ENCODE measurements at regions not wholly inside any gene's neighbourhood (a gene's known extent, or its start where the extent isn't known, plus 50 kb on each side); places are given as distances from the start of the nearest gene placed in this dataset.

DNA sequence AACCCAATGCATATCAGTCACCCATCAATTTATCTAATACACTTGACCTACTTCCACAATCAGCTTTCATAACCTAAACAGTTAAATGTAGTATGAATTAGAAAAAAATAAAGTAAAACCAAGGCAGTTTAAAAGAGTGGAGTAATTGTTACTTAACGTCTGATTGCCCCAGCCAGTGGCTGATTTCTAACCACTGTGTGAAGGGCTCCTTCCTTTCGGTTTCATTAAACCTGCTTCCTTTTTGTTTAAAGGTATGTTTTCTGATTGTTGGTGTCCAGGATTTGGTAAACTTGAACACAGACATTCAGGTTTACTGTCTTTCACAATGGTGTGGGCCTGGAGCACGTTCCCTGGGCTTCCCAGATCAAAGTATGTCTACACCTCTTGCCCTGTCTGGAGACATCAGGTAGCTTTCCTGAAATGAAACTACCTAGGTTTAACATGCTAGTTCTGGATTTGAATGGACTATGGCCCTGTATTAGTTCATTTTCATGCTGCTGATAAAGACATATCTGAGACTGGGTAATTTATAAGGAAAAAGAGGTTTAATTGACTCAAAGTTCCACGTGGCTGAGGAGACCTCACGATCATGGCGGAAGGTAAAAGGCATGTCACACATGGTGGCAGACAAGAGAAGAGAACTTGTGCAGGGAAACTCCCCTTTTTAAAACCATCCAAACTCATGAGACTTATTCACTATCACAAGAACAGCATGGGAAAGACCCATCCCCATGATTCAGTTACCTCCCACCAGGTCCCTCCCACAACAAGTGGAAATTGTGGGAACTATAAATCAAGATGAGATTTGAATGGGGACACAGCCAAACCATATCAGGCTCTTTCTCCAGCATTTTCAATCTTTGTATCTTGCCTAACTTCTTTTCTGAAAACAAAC is 605.2 kb upstream of the ID2 start:
- DNase-seq: no peak

DNA sequence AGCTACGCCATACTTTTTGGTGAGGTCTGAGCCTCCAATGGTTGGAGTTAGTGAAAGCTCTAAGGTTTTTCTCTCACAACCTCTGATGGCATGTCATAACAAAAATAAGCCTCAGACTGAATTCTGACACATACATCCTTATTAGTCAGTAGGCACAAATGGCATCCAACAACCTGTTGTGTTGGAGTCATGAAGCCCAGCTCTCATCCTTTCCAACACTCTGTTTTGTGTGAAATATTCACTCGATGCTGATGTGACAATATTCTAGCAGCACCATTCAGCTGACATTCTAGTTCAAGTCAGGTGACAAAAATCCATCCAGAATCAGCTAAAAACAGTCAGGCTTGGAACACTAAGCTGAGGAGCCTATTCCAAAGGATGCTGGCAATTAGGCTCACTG is 603.2 kb upstream of the ID2 start:
- DNase-seq: no peak

DNA sequence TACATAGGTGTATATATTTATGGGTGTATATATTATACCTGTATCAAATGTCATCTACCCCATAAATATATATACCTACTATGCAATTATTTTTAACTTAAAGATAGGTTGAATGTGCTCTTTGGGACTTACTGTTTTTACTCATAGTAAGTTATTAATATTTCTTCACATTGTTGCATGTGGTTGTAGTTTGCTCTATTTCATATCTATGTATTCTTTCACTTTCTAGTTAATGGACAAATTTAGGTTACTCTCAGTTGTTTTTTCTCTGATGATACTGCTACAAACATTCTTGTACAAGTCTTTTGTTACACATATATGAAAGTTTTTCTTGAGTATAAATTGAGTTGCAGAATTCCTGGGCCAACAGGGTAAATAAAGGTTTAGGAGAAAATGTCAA is 601.8 kb upstream of the ID2 start:
- no peak for DNase-seq

DNA sequence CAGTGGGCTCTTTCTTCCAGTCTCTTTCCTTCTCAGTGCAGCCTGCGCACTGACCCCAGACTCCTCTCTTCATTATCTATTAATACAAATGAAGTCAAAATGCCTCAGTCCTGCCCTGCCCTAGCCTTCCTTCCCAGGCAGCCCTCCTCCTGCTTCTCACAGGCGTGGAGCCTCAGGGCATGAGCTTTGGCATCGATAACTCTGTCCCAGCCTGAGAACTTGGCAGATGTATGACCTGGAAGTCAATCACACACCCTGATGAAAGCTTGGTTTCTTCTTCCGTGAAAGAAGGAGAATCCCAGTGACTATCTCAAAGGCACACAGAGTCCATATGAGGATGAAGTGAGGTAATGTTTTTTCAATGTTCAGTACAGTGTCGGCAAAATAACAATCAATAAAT is 600.7 kb upstream of the ID2 start:
- no peak for DNase-seq

DNA sequence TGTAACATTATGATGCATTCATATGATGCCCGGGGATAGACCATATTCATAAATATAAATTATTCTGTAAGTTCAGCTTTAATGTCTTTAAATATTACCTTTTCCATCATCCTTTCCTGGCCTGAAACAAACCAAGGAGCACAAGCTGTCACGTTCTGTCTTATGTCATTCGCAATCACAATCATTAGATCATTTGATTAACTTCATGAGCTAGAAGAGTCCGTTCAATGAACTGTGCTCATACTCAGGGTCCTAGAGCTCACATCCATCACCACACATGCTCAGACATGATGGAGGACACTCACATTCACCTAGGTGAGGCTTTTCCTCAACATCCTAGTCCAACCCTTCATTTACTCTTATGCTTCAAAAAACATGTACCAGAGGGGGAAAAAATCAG is 599.0 kb upstream of the ID2 start:
- DNase-seq: no peak

DNA sequence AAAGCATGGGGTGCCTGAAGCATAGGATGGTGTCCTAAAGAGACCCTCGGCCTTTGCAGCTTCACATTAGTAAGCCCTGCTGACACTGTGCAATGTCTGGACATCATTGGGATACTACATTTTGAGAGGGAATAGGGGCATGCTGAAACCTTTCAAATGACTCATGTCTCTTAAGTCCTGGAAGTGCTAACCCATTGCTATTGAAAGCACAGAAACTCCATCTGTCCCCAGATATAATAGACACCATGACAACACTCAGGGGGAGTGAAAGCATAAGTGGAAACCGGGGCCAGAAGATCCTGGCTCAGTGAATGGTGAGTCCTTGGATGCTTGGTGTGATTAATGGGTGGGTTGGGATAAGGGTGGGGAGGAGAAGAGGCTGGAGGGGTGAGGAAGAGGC is 595.5 kb upstream of the ID2 start:
- no peak for DNase-seq

DNA sequence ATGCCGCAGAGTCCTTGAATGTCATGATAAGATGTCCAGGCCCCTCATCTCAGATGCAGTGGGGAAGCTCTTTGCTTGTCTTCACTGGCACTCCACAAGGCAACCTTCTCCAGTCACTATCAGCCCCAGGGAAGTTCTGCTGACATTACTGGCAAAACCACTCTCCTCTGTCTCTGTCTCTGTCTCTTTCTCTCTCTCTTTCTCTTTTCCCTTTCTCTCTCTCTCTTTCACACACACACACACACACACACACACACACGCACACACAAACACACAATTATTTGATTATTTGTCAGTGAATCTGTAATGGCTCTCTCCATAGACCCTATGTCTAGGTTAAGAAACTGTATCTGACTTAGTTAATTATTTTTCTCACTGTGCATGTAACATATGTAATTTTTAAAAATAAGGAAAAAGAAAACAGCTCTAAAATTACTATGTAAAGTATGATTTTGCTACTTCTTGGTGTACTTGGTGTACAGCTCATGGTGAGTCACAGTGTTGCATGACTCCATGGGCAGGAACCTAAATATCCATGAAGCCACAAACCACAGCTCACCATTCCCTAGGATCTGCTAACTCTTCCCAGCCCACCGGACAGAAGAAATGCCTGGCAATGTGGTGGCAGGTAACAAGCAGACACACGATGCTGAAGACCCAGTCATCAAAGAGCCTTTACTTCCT is 594.9 kb upstream of the ID2 start:
- no peak for DNase-seq

DNA sequence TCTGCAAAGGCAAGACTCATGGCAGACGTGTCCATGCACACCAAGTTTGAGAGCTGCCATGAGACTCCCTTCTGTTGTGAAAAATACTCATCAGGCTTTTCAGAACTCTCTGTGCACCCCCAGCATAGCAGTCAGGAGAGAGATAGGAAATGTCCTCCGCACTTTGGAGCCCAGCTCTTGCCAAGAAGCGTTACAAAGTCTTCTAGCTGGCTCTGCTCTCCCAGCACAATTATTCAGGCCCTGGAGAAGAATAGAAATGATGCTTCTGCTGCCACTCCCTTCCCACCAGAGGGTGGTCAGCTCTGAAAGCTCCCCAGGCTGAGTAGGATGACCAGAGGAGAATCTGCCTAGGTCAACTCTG is 594.4 kb upstream of the ID2 start:
- no peak for DNase-seq

DNA sequence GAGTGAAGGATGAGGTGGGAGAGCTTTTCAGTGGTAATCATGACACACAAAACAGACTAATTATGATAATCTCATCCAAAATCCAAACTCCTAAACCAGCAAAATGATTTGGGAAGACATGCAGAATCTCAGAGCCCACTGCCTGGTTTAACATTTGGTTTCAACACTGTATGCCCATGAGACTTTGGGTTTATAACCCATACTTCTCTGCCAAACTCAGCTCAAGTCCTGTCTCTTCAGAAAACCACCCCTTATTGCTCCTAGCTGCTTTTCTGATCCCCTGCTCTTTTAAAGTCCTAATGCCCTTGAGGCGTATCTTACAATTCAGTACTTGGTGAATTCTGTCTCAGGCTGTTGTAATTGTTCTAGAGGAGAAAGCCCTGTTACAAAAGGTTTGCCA is 593.0 kb upstream of the ID2 start:
- no peak for DNase-seq

DNA sequence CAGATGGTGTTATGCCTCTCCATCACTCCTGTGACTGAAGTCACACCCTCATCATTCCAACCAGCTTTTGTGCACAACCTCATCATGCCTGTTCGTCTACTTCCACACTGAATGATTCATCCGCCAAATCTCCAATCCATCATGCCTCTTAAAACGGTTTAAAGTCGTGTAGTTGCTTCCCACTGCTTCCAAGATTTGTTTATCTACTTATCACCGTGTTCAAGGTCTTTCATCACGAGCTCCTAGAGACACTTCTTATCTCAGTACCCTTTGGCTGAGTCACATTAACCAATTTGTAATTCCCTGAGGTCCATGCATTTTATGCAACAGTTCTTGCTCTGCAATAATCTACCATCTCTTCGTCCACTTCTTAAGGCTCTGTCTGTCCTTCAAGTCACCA is 592.3 kb upstream of the ID2 start:
- no peak for DNase-seq

DNA sequence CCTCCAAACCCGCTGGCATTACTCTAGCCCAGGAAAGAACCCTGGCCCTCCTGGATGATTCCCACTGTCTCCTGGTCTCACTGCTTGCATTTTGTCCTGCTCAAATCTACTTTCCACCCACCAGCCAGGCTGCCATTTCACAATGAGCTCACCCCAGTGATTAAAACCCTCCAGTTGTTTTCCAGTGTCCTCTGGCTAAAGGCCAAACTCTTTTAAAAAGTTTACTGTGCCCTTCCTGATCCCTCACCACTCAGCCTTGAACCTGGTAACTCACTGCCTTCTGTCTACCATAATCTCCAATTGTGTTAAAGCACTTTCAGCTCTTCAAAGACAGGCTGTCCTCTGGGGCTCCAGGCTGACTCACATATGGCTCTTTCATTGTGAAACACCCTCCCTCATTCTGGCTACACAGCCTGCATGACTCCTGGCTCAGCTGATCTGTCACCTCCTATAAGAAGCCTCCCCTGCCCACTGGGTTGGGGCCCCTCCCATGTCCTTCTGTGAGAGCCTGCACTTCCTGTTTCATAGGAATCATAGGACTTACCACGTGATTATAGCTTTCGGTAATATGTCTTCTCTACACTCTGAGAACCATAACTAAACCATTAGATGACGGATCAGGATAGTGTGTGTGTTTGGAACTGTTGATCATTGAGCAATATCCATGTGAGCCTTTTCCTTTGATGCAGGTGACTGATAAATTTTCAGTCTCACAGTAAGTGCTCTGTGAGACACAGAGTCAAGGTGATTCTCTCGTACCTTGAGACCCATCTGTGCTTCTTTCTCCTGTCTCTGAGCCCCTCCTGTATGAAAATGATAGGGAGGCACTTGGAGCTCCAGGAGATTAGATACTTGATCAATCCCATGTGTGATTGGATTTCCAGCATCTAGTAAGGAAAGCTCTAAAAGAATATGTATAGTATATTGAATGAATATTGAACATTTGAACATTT is 590.8 kb upstream of the ID2 start:
- DNase-seq: peak; percentile 86

DNA sequence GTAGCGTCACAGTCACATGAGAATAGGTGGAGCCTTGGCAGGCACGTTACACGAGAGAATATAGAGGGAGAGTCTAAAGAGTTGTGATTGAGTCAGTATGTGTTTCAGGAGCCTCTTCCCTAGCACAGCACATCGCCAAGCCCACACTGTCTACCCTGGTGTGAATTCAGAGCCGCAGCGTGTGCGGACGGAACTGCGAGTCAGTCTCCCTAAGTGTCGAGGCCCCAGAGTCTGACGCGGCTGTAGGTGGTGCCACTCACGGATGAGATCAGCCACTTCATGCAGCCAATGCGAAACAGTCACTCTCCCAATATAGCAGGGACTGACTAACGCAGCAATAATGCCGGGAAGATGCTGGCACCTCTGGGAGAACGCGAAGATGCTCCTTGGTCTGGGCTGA is 587.3 kb upstream of the ID2 start:
- no peak for DNase-seq

DNA sequence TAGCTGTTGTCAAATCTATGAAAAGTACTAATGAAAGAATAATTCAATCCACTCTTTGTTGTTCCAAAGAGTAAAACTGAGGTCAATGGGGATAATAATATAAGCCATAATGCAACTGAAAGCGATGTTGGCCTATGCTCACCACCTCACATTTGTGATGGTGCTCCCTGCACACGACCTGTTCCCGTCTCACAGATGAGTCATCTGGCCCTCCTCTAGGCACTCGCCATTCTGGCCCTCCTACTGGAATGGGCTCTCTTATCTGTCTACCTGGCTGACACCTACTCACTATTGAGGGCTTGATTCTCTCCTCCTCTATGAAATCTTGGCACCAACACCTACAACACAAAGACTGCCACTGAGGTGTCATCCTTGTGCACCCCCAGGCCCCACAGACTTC is 585.9 kb upstream of the ID2 start:
- no peak for DNase-seq

DNA sequence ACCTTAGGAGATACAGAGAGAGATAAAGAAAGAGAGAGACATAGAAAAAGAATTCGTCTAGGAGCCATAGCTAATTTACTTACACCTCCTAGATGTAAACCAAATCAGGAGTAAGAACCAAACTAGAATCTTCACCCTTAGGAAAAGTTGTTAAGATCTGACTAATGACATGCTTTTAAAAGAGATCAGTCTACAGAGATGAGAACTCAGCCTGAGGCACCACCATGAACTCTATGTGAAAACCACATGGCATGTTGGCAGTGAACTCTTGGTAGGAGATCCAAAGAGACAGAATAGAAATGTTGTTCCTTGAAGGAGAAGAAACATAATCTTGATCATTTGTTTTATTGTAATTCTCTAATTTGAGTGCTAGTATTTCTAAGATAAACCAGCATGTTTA is 585.4 kb upstream of the ID2 start:
- DNase-seq: no peak

DNA sequence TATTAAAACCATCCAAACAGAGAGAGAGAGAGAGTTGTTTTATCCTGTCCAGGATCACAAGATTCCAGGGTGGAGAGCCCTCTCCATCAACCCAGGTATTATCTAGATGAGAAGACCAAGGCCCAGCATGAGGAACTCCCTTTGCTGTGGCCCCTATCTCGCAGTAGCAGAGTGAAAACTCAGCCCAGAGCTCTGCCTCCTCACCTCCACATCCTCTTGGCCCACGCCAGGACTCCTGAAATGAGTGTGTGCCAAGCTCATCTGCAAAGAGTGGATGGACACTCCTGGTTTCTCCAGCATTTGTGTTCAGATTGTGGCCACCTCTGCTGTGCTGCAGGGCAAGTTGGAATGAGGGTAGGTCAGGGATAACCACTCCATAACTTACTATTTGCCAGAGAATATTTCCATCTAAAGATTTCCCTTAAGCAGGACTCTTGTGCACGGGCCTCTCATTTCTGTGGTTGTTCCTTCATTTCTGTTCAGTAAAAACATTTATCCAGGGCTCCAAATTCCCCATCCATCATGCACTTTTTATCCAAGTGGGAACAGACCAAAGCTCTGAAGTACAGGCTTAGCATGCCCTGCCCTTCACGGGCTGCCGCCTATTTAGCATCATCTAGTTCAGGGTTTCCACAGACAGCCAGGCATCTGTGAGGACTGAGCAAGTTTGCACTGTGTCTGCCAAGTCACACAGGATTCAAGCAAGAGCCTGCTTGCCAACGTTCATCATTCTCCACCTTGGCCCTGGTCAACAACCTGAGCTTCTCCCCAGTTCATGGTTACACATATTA is 583.2 kb upstream of the ID2 start:
- DNase-seq: no peak

DNA sequence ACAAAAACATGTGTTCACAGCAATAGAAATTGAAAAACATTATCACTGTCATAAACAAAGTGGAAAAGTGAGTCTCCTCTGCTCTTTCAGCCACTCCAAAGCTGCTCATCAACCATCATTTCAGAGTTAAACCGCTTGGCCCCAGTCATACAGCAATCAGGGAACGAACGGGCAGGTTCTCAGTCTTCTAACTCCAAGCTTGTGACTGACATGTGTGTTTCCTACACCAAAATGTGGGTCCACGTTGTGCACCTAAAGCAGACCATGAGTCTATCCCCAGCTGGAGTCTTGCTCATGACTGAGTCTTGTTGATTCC is 582.6 kb upstream of the ID2 start:
- DNase-seq: no peak

DNA sequence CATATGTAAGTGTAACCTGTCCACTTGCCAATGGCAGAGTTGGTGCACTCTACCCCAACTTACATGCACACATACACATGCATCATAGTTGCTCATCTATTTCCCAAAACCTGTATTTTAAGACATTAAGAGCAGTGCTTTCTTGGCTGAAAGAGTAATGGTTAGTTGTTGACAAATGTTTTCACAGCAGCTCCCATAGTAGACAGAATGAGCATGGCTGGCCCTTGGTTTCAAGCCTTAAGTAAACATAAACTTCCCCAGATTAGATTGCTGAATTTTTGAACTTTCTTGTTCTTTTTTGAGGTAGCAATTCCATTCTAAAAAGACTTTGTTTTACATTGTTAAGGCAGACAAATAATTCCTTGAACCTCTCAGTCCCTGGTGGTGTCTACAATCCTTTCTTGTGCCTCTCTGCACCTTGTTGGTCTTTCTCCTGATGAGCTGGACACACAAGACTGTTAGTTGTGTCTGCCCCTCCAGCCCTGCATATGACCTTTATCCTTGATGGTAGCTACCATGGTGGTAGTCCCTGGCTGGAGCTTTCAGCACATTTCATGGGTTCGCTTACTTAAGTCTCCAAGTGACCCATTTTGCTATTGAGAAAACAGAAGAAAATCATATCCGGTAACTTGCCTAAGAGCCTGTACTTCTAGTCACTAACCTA is 580.1 kb upstream of the ID2 start:
- DNase-seq: no peak

DNA sequence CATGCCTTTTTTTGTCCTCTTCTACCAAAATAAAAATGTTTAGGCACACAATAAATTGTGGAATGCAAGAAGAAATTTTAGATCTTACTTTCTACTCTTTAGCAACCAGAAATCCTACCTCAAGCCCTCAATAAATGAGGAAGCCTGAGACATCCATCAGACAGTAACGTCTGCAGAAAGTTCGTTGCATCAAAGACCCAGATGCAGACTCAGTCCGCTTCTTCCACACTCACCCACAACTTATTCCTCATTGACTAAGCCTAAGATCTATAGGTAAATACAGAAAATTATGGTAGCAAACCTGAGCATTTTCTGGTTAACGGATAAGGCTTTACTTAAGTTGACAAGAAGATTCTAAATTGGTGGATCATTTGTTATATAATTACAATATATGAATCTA is 579.4 kb upstream of the ID2 start:
- DNase-seq: no peak

DNA sequence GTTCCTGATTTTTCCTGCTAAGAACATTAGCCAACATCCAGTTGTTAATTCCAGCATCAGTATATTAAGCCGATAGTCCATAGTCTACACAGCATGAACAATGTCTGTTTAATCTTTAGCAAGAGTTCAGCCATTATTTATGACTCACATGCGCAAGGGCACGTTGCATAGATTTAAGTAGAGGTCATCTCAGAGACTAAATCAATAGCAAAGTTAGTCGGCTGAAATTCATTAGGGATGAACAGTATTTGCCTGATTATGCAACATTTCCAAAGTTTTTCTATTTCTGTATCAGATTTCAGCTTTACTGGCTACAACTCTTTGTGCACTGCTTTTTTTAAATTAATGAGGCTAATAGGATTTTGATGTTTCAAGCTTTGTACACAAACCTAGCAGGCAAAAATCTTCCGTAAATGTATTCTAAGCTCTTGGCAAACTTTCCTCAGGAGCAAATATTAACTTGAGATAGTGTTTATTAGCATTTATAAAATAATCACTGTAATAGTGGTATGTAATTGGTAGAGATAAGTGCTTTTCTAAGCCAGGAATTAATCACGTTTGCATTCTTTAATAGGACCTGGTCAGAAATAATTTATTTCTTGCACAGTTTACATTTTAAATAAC is 578.7 kb upstream of the ID2 start:
- DNase-seq: no peak

DNA sequence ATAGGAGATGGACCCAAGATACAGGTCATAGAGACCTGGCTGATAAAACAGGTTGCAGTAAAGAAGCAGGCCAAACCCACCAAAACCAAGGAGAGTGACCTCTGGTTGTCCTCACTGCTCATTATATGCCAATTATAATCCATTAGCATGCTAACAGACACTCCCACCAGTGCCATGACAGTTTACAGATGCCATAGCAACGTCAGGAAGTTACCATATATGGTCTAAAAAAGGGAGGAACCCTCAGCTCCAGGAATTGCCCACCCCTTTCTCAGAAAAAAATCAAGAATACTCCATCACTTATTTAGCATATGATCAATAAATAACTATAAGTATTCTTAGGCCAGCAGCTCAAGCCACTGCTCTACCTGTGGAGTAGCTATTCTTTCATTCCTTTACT is 574.7 kb upstream of the ID2 start:
- no peak for DNase-seq

DNA sequence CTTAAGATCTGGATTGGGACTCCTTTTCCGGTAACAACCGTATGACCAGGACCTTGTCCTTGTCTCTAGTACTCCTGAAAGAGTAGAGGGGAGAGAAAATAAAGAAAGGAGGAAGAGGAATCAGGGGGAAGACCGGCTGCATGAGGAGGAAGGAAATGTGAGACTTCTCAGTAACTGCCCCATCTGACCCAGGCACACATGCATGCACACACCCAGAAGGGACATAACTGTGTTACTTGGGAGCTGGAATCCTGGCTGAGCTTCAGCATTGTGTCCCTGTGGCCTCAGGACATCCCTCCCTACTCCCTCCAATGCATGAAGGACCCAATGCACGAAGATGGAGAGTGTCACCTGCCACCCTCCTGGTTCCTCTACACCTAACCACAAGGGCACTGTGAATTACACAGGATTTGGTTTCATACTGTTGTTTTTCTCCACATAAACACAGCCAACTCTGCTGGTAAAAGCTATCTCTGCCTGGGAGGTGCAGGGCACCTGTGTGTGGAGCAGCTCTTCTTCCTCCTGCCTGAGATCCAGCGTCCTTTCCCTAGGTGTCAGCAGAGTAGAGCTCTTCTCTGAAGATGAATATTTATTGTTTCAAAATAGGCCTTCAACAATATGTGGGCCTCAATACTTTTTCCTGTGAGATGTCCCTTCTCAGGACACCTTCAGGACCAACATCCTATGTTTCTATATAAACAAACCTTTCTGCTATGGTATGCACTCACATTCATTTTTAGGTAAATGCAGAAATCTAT is 574.1 kb upstream of the ID2 start:
- no peak for DNase-seq
